ENCODE measurements at regions not wholly inside any gene's neighbourhood (a gene's known extent, or its start where the extent isn't known, plus 50 kb on each side); places are given as distances from the start of the nearest gene placed in this dataset.

DNA sequence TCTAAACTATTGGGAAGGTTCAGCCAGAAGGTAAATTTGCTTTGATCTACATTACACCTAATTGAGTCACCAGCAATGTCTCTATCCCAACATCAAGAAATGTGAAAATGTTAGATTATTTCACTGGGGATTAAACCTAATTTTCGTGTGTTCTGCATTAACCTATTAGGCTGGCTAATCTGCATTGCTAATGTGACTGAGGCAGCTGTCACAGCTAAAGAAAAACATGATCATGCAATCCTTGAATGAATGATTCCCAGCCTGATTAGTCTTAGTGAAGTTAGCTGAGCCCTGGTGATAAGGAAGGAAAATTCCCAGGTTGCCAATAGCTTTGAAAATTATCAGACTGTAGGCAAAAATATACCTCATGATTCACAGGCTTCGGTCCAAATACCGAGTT, 135.3 kb downstream of the LINC00237 start (continued):
- TF ChIP-seq, protein P1, sequence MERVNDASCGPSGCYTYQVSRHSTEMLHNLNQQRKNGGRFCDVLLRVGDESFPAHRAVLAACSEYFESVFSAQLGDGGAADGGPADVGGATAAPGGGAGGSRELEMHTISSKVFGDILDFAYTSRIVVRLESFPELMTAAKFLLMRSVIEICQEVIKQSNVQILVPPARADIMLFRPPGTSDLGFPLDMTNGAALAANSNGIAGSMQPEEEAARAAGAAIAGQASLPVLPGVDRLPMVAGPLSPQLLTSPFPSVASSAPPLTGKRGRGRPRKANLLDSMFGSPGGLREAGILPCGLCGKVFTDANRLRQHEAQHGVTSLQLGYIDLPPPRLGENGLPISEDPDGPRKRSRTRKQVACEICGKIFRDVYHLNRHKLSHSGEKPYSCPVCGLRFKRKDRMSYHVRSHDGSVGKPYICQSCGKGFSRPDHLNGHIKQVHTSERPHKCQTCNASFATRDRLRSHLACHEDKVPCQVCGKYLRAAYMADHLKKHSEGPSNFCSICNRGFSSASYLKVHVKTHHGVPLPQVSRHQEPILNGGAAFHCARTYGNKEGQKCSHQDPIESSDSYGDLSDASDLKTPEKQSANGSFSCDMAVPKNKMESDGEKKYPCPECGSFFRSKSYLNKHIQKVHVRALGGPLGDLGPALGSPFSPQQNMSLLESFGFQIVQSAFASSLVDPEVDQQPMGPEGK (CRISPR knock-in tag; IDR thresholded peaks at IDR 0.05) = no peak
- TF ChIP-seq DR1 (CRISPR knock-in tag; IDR thresholded peaks at IDR 0.05) = no peak

DNA sequence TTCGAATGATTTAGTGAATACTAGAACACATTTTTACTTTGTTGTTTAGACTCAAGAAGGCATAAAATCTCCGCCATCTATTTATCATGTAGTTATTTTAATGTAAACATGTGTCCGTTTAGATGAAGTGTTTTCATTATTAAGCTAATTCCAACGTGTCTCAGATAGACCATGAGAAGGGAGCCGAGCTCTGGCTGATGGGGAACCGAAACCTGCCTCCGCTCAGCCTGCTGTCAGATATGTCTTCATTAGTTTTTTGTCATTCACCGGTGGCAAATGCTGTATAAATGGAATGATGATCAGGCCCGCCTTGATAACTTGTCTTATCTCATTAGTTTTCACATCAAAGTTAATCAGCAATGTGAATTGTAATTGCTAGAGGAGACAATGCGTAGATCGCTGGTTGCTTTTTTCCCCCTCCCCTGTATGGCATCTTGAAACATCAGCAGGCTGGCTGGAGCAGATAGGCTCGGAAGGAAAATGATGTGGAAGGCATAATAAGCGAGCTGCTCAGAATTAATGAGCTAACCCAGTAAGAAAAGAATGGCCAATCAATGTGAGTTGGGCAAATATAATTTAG, 136.4 kb downstream of the LINC00237 start:
- H3K36me3 ChIP-seq (replicated peaks in 1 of 2; ENCODE audit: control insufficient read depth in 1 of 2, insufficient read depth in 2 of 2, low read length in 2 of 2) = no peaks in the 10 kb centered on the region
- BruUV-seq (replicated peaks) = no TSS peak
- no peaks in the 10 kb centered on the region for H3K9me3 ChIP-seq (ENCODE audit: low read length)
- TF ChIP-seq ZNF629 (CRISPR knock-in tag; conservative IDR thresholded peaks at IDR 0.05) (no peak), SPEN (CRISPR knock-in tag; IDR thresholded peaks at IDR 0.05; ENCODE audit: low read depth) (no peak), ZNF589 (CRISPR knock-in tag; conservative IDR thresholded peaks at IDR 0.05) (no peak), HOXA3 (CRISPR knock-in tag; IDR thresholded peaks at IDR 0.05) (no peak)
- TF ChIP-seq, protein P2, sequence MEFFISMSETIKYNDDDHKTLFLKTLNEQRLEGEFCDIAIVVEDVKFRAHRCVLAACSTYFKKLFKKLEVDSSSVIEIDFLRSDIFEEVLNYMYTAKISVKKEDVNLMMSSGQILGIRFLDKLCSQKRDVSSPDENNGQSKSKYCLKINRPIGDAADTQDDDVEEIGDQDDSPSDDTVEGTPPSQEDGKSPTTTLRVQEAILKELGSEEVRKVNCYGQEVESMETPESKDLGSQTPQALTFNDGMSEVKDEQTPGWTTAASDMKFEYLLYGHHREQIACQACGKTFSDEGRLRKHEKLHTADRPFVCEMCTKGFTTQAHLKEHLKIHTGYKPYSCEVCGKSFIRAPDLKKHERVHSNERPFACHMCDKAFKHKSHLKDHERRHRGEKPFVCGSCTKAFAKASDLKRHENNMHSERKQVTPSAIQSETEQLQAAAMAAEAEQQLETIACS (CRISPR knock-in tag; IDR thresholded peaks at IDR 0.05) = no peak
- H3K4me1 ChIP-seq (ENCODE audit: insufficient read depth, low read length) = peaks cover 22% of the 10 kb centered on the region
- POLR2A ChIA-PET = no interaction called here
- H3K9ac ChIP-seq (ENCODE audit: insufficient read depth, low read depth, low read length) = no peak overlapping the region
- in situ Hi-C loops (cut with HindIII; ENCODE audit: extremely low pct_ligation_motif_present, low pct_unique_long_range_greater_than_20kb) = no loop called here
- CTCF ChIA-PET (ENCODE audit: low intra/inter-chr PET ratio, low total read pairs) = no interaction called here
- no peaks in the 10 kb centered on the region for H3K79me2 ChIP-seq (ENCODE audit: insufficient read depth, low read length)
- no peak overlapping the region for H3K27ac ChIP-seq (ENCODE audit: extremely low read length, insufficient read depth, low read length)
- H2AFZ ChIP-seq (ENCODE audit: low read length) = no peak overlapping the region
- no peaks in the 10 kb centered on the region for H4K20me1 ChIP-seq (ENCODE audit: insufficient read depth, low read length)
- ATAC-seq (no peak), FAIRE-seq (no peak), DNase-seq (ENCODE audit: low spot score) (no peak)
- WGBS (ENCODE audit: low lambda C conversion rate) = 64% methylated on average over 13 of the region's 13 CpGs
- no peak overlapping the region for H3K4me2 ChIP-seq (ENCODE audit: low read depth, low read length)
- H3K27me3 ChIP-seq (ENCODE audit: control insufficient read depth in 1 of 2, insufficient read depth in 2 of 2, low read length in 2 of 2) = peaks cover 7 to 41% of the 10 kb centered on the region in 2 experiments; a peak in 4 of 5 replicates
- H3K4me3 ChIP-seq (replicated peaks in 1 of 3; ENCODE audit: insufficient read depth in 1 of 3, low read depth in 2 of 3, low read length in 3 of 3) = no peak overlapping the region
- intact Hi-C loops (cut with micrococcal nuclease; ENCODE audit: unreplicated experiment) = loop anchor here (5.0 kb wide), 2 partner anchors 48 to 107 kb away; no protein-coding TSS in a partner anchor
